CD14-positive monocyte (primary cell): ENCODE measurements at regions not wholly inside any gene's neighbourhood (a gene's known extent, or its start where the extent isn't known, plus 50 kb on each side); places are given as distances from the start of the nearest gene placed in this dataset.

Experiments used
- DNase-seq, 3 donors: peaks; one replicate each; pipeline ENCODE4 v3.0.0-alpha.2; 2011 to 2022
- H2AFZ ChIP-seq: 2 replicates; pipeline ENCODE4 v1.6.0; 2012; ENCODE audit warnings: mild to moderate bottlenecking, low read depth, low read length, inconsistent platforms; ENCODE audit not compliant: insufficient read depth, poor library complexity, severe bottlenecking
- H3K27ac ChIP-seq, 2 donors: 1 replicate in 1 of 2; 2 replicates in 1 of 2; pipeline ENCODE4 v1.5.1; 2012 to 2013; ENCODE audit warnings: low read length in 2 of 2, control low read depth in 1 of 2, inconsistent platforms in 1 of 2, low read depth in 1 of 2, mild to moderate bottlenecking in 1 of 2
- H3K27me3 ChIP-seq, 2 donors: one replicate each; pipeline versions ENCODE4 v1.6.0 to v1.6.1; 2011 to 2013; ENCODE audit warnings: low read length in 2 of 2; ENCODE audit not compliant: control insufficient read depth in 2 of 2, insufficient read depth in 2 of 2
- H3K36me3 ChIP-seq, 2 donors: replicated peaks in 1 of 2; 1 replicate in 1 of 2; 2 replicates in 1 of 2; pipeline versions ENCODE4 v1.5.1 to v1.6.1; 2012 to 2013; ENCODE audit warnings: low read length in 2 of 2, control low read depth in 1 of 2, inconsistent platforms in 1 of 2, mild to moderate bottlenecking in 1 of 2; ENCODE audit not compliant: insufficient read depth in 2 of 2, control insufficient read depth in 1 of 2
- H3K4me1 ChIP-seq, 2 donors: 1 replicate in 1 of 2; 2 replicates in 1 of 2; pipeline versions ENCODE4 v1.5.1 to v1.6.1; 2012 to 2013; ENCODE audit warnings: low read length in 2 of 2, control low read depth in 1 of 2, inconsistent platforms in 1 of 2, mild to moderate bottlenecking in 1 of 2, moderate library complexity in 1 of 2; ENCODE audit not compliant: insufficient read depth in 2 of 2, control insufficient read depth in 1 of 2
- H3K4me2 ChIP-seq: replicated peaks from 2 replicates; pipeline ENCODE3; 2012; ENCODE audit warnings: low read length, moderate library complexity, mild to moderate bottlenecking; ENCODE audit not compliant: poor library complexity, severe bottlenecking; ENCODE audit errors: extremely low read depth
- H3K4me3 ChIP-seq, 3 experiments: fragments of 200-600 bp in 1 of 3; sonication (generic) in 1 of 3; replicated peaks in 1 of 3; 1 replicate in 2 of 3; 2 replicates in 1 of 3; pipeline ENCODE4 v1.5.1; 2011 to 2013; ENCODE audit warnings: low read length in 3 of 3, mild to moderate bottlenecking in 3 of 3, control low read depth in 2 of 3, low read depth in 2 of 3, inconsistent platforms in 1 of 3, moderate library complexity in 1 of 3
- H3K79me2 ChIP-seq: 2 replicates; pipeline ENCODE4 v1.6.0; 2012; ENCODE audit warnings: mild to moderate bottlenecking, control low read depth, inconsistent platforms, low read length, moderate library complexity; ENCODE audit not compliant: insufficient read depth
- H3K9ac ChIP-seq: 2 replicates; pipeline ENCODE4 v1.6.0; 2017; ENCODE audit warnings: low read length, mild to moderate bottlenecking; ENCODE audit not compliant: insufficient read depth, poor library complexity, severe bottlenecking
- H3K9me3 ChIP-seq, 2 donors: replicated peaks in 1 of 2; 1 replicate in 1 of 2; 2 replicates in 1 of 2; pipeline versions ENCODE4 v1.5.1 to v1.6.1; 2012 to 2013; ENCODE audit warnings: low read length in 2 of 2, control low read depth in 1 of 2; ENCODE audit not compliant: control insufficient read depth in 1 of 2, insufficient read depth in 1 of 2
- H4K20me1 ChIP-seq: 2 replicates; pipeline ENCODE4 v1.6.0; 2012; ENCODE audit warnings: mild to moderate bottlenecking, low read length, control low read depth, moderate library complexity; ENCODE audit not compliant: insufficient read depth
- H3K27ac Mint-ChIP-seq, 7 donors: one replicate each; pipeline ENCODE4 v1.8.0; 2020; ENCODE audit warnings: mild to moderate bottlenecking in 7 of 7, mixed read lengths in 7 of 7, moderate library complexity in 6 of 7, inconsistent platforms in 2 of 7
- H3K27me3 Mint-ChIP-seq, 3 donors: one replicate each; pipeline ENCODE4 v1.8.0; 2021 to 2022; ENCODE audit warnings: low read depth in 3 of 3, mild to moderate bottlenecking in 3 of 3, mixed read lengths in 3 of 3, moderate library complexity in 3 of 3, inconsistent platforms in 1 of 3
- H3K36me3 Mint-ChIP-seq, 2 donors: one replicate each; pipeline ENCODE4 v1.8.0; 2020; ENCODE audit warnings: mixed read lengths in 2 of 2, inconsistent platforms in 1 of 2, mild to moderate bottlenecking in 1 of 2
- H3K4me1 Mint-ChIP-seq: one replicate; pipeline ENCODE4 v1.8.0; 2020; ENCODE audit warnings: mild to moderate bottlenecking, mixed read lengths
- H3K4me3 Mint-ChIP-seq, 2 donors: one replicate each; pipeline ENCODE4 v1.8.0; 2020; ENCODE audit warnings: mild to moderate bottlenecking in 2 of 2, mixed read lengths in 2 of 2, moderate library complexity in 1 of 2
- H3K9me3 Mint-ChIP-seq, 7 donors: one replicate each; pipeline ENCODE4 v1.8.0; 2020 to 2022; ENCODE audit warnings: mixed read lengths in 7 of 7, mild to moderate bottlenecking in 6 of 7, moderate library complexity in 6 of 7, inconsistent platforms in 2 of 7
- CTCF ChIP-seq: fragments of 200-600 bp; IDR thresholded peaks from one replicate; pipeline ENCODE4 v1.8.0; 2022; ENCODE audit warnings: antibody characterized with exemption, mild to moderate bottlenecking
- WGBS: methylation state at CpG from one replicate; pipeline ENCODE4 v1.1.5; 2013; ENCODE audit warnings: missing lambda C conversion rate; ENCODE audit not compliant: insufficient coverage; 5-methylcytosine and 5-hydroxymethylcytosine counted together
- intact Hi-C, 2 donors: fragments of 100-400 bp; cut with micrococcal nuclease; formaldehyde crosslinking; loops; one replicate each; pipeline versions ENCODE4 v1.15.0 to v1.15.1; 2023

- DNase-seq = no peak
- Mint-ChIP-seq H3K27me3 (peaks cover under 1 to 2% (median 1%) of the 10 kb centered on the region in 3 donors), H3K4me1 (no peaks in the 10 kb centered on the region), H3K4me3 (no peak overlapping the region), H3K36me3 (no peaks in the 10 kb centered on the region), H3K27ac (no peak overlapping the region), H3K9me3 (peaks cover 0 to 2% (median under 1%) of the 10 kb centered on the region in 7 donors)
- no peak for TF ChIP-seq CTCF
- Histone ChIP-seq H3K4me3 (no peak overlapping the region), H3K9ac (no peak overlapping the region), H3K4me2 (no peak overlapping the region), H3K9me3 (peaks cover 0 to 1% of the 10 kb centered on the region in 2 donors), H3K4me1 (no peaks in the 10 kb centered on the region), H3K27me3 (no peaks in the 10 kb centered on the region), H3K27ac (no peak overlapping the region), H2AFZ (no peak overlapping the region), H3K36me3 (no peaks in the 10 kb centered on the region), H3K79me2 (no peaks in the 10 kb centered on the region), H4K20me1 (no peaks in the 10 kb centered on the region)
- intact Hi-C loops = no loop called here
Measured at GRCh38 chr3:98967758-98968157, 66.3 kb upstream of the DCBLD2 start.

- H3K27ac Mint-ChIP-seq = no peak overlapping the region
- no peaks in the 10 kb centered on the region for H3K4me1 Mint-ChIP-seq
- H3K9me3 Mint-ChIP-seq = peaks cover 0 to 2% (median 0%) of the 10 kb centered on the region in 7 donors
- intact Hi-C loops = no loop called here
- no peak overlapping the region for H3K4me3 Mint-ChIP-seq
- Histone ChIP-seq H3K27ac (no peak overlapping the region), H3K79me2 (no peaks in the 10 kb centered on the region), H3K36me3 (no peaks in the 10 kb centered on the region), H3K27me3 (no peaks in the 10 kb centered on the region), H3K4me2 (no peak overlapping the region), H3K4me3 (no peak overlapping the region), H2AFZ (no peak overlapping the region), H3K4me1 (no peaks in the 10 kb centered on the region), H4K20me1 (no peaks in the 10 kb centered on the region), H3K9me3 (no peaks in the 10 kb centered on the region), H3K9ac (no peak overlapping the region)
- WGBS = 80% methylated on average over 1 of the region's 4 CpGs
- no peaks in the 10 kb centered on the region for H3K36me3 Mint-ChIP-seq
- no peak for DNase-seq
- no peak for TF ChIP-seq CTCF
- H3K27me3 Mint-ChIP-seq = peaks cover 0 to 2% (median 1%) of the 10 kb centered on the region in 3 donors
Measured at GRCh38 chr3:98966862-98967546, 65.5 kb upstream of the DCBLD2 start.
